GM18507 (cell line): ENCODE measurements at regions not wholly inside any gene's neighbourhood (a gene's known extent, or its start where the extent isn't known, plus 50 kb on each side); places are given as distances from the start of the nearest gene placed in this dataset.

Source experiments
- DNase-seq: peaks from one replicate; pipeline ENCODE4 v3.0.0; 2011; ENCODE audit warnings: low read depth; ENCODE audit not compliant: insufficient read length; ENCODE audit errors: extremely low spot score
- FAIRE-seq: peaks from 2 replicates; lab custom pipeline; 2011; peaks lifted over from hg19 to GRCh38; lab: Jason Lieb, UNC

- DNase-seq: no peak
- FAIRE-seq: no peak
Measured at GRCh38 chr12:77777274-77777673, 53.4 kb upstream of the NAV3 start.

- FAIRE-seq: no peak
Measured at GRCh38 chr12:77774761-77775160, 55.9 kb upstream of the NAV3 start.

GRCh38 chr12:77772676-77773298, 57.9 kb upstream of the NAV3 start:
- FAIRE-seq: no peak
- DNase-seq: no peak

More at GRCh38 chr12:77774761-77775160, 55.9 kb upstream of the NAV3 start:
- DNase-seq: no peak

DNA sequence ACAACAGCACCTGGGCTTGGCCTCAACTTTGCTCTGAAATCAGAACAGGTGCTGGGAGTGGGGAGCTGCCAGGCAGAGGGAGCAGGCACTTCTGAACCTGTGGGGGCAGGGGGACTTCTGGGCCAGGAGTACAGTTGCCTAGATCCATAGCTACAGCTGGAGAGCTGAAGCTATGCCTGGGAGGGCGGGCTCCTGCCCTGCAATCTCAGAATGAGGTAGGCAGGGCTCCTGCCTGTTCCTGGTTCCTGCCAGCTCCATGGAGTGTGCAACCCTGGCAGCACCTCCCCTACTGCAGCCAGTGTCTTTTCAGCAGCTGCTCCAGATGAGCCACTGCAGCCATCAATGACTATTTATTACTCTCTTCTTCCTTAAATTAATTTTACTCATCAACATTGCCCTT, 62.1 kb upstream of the NAV3 start:
- FAIRE-seq (no peak), DNase-seq (no peak)

DNA sequence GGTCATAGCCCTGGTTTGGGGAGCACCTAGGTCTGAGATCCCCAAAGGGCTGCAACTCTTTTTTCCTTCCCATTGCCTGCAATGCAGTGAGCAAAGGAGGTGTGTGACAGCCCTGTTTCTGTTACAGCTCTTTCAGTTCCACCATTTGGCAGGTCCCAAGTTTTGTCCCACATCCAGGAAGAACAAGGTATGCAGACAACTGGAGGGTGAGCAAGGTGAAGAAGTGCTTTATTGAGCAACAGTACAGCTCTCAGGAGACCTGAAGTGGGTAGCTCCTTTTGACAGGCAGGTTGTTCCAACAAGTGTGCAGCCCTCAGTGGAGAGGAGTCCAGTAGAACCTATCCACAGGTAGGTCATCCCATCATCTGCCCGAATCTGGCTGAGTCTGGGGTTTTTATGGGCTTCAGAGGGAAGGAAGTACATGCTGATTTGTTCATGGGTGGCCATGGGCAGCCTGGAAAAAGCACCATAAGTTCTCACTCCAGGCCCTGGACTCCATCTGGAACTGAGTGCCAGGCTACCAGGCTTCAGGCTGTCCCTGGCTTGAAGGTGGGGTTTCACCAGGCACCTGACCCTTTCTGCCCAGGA, 62.8 kb upstream of the NAV3 start:
- DNase-seq: no peak
- no peak for FAIRE-seq

GRCh38 chr12:77767335-77767734, 63.4 kb upstream of the NAV3 start:
- FAIRE-seq: no peak
- no peak for DNase-seq

DNA sequence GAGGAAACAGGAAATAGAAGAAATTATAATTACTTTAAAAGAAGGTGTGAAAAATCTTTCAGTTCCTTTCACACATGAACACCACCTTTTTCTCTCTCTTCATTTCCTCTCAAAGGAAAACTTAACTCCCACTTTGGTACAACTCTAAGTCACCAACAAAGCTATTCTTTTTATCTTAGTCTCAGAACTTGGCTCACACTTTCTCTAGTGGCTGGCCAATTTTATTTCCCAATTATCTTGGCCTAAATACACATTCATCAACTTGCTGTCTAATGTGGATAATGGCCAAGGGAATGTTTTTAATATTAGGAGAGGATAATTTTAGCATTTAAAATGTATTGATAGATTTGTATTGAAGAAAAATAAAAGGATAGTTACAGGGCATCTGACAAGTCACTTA, 64.5 kb upstream of the NAV3 start:
- DNase-seq (no peak), FAIRE-seq (no peak)

DNA sequence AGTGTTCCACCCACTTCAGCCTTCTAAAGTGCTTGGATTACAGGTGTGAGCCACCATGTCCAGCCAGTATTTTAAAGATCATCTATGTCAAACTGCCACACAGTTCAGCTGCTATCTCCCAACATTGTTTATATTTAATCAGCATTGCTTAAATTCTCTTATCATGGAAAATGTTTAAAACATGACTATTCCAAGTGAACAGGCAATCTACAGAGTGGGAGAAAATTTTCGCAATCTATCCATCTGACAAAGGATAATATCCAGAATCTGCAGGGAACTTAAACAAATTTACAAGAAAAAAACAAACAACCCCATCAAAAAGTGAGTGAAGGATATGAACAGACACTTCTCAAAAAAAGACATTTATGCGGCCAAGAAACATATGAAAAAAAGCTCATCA, 69.4 kb upstream of the NAV3 start:
- DNase-seq (no peak), FAIRE-seq (no peak)

DNA sequence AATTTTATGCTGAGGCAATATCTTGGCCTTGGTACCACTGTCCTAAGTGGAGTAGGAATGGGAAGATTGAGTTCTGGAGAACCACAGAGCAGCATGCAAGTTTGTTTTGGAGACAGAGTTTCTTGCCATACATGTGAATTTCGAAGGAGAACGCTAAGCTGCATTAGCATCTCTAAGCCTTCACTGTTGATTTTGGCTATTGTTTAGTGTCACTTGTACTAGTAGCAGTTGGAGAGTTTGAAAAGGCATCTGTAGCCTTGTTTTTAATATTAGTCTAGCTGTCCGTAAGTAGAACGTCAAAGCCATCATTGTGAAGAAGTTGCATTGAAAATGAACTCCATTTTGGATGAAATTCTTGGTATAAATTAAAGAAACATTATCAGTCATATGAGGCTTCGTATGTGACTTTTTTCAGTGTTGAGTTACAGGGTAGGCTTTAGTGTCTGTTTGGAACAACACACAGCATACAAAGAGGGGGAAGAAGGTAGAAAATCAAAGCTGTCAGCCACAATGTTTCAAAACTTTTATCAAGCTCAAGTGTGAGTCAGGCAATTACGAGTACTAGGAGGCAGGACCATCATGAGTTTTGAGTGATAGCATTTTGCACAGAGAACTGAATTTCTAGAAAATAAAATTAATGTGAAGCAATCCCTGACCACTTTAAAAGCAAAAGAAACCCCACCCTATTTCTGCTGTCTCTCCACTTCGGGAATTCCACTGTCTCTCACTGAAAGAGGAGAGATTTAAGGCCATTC, 70.2 kb upstream of the NAV3 start:
- no peak for DNase-seq
- FAIRE-seq: no peak

DNA sequence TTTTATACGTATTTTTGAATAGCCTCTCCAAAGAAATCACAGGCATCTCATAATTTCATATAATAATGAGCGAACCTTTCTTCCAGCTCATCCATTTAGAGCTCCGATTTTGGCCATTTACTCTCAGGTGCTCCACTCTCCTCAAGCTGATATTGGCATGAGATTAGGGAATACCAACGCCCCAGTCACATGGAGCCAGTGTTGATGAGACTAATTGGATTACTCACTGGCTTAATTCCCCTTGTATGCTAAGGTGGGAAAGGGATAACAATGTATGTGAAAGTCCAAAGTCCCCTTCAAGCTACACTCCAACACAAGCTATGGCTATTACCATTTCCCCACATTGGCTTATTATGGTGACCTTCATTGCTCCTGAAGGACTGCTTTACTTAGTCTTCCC, 76.6 kb upstream of the NAV3 start:
- FAIRE-seq (no peak), DNase-seq (no peak)

DNA sequence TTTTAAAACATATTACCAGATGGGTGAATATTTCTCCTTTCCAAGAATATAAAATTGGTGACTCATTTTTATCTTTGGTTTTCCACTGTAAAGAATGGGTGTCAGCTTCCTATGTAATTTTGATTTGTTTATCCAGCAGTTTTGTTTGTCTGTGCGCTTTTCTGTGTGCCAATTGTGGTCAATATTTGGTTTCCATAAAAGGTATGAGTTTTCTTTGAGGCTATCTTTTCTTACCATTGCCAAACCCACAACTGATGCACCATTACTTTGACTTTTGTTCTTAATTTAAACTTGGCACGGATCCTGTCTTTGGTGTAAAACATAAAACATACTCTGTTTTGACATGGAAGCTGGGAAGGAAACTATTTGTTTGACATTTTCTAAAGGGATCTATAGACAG, 78.8 kb upstream of the NAV3 start:
- no peak for DNase-seq
- FAIRE-seq: no peak

- DNase-seq (peak; percentile 3), FAIRE-seq (peak; percentile 85)
Measured at GRCh38 chr12:77746096-77746495, 84.6 kb upstream of the NAV3 start.

GRCh38 chr12:77745624-77746023, 85.1 kb upstream of the NAV3 start:
- FAIRE-seq: no peak

GRCh38 chr12:77742631-77743030, 88.1 kb upstream of the NAV3 start:
- no peak for DNase-seq
- no peak for FAIRE-seq

More at GRCh38 chr12:77745624-77746023, 85.1 kb upstream of the NAV3 start:
- DNase-seq: no peak

DNA sequence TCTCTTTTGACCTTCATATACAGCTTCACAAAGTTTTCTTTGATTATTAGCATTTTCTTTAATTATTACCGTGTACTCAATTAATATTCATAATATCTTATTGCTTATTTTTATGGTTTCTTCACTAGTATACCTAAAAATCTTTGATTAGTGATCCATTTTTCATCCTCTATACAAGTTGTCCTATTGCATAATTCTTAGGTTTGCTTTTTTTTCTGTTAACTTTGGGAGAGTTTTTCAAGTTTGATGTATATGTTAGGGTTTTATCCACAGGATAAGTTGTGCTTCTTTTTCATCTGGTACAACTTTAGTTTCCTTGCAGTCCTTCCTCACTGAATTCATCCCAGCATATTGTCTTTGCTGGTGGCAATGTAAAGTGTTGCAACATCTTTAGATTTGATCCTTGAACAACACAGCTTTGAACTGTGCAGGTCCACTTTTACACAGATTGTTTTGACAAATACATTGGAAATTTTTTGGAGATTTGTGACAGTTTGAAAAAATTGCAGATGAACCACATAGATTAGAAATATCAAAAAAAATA, 88.6 kb upstream of the NAV3 start:
- FAIRE-seq: no peak
- no peak for DNase-seq

DNA sequence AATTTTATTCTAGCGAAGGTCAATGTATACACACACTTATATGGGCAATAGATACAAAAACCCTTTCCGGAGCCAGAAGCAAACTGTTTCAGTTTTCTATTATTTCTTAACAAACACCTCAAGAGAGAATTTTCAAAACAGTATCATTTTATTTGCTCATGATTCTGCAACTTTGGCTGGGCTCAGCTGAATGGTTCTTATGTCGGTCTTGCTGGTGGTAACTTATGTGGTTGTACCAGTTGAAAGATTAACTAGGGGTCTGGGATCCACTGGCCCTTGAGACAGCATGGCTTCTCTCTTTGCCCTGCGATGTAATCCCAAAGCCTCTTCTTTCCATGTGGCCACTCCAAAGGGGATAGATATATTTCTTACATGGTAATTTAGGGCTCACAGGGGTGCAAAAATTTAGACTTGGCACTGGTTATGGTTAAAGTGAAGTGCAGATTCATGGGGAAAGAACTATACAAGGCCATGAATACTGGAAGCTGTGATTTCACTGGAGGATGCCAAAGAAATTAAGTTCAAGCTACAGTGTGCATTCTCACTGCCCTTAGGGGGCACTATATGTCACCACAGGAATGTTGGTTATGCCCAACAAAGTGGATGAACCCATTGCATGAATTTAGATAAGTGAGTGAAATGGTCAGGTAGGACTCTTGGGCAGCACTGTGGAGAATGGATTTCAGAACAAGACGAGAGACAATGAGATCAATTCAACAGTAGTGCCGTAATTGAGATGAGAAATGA, 94.3 kb upstream of the NAV3 start:
- no peak for DNase-seq

DNA sequence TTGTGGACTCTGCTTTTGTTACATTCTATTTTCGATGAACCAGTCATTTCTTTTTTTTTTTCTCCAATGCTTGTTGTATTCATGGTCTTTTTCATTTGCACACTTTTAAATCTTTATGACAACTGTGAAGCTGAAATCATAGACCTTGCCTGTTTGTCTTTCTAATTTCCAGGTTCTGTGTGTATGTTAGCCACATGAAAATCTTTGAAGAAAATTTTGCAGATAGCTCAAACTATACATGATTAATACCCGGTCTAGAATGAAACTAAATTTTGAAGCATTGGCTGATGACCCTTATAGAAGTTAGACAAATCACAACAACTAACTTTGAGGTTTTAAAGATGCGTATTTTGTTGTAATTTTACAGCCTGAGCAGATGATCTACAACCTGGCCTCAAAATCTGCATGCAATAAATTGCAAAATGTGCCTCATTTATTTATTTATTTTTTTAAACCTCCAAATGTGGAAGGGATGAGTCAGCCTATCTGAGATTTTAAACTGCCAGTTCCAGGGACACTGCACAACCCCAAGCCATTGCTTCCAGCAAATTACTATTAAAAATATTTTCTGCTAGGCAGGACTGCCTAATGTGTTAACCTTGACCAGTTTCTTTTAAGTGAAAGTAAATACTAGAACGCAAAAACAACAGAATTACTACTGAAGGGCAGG, 96.3 kb upstream of the NAV3 start:
- no peak for FAIRE-seq
- DNase-seq: no peak

More for the DNA sequence above, 94.3 kb upstream of the NAV3 start:
- FAIRE-seq: no peak

GRCh38 chr12:77728018-77728417, 102.7 kb upstream of the NAV3 start:
- DNase-seq (no peak), FAIRE-seq (no peak)

GRCh38 chr12:77727442-77728001, 103.2 kb upstream of the NAV3 start:
- DNase-seq: no peak
- FAIRE-seq: no peak
